Fibroblast of skin of left biceps (primary cell): ENCODE measurements at regions not wholly inside any gene's neighbourhood (a gene's known extent, or its start where the extent isn't known, plus 50 kb on each side); places are given as distances from the start of the nearest gene placed in this dataset.
A peak's percentile ranks its signal among the peaks of the same experiment; 100 is the strongest.
"Not testable (repeated sequence)": the region's sequence is repeated elsewhere in the genome, so short reads cannot be mapped to it uniquely, and the experiment has no call there.

Source experiments
- DNase-seq, 2 experiments: peaks; one replicate each; pipeline ENCODE4 v3.0.0-alpha.2; 2013; ENCODE audit warnings: low read depth in 2 of 2

GRCh38 chr7:145919712-145920111 lies 196.9 kb upstream of the CNTNAP2 start:
- no peak for DNase-seq

GRCh38 chr7:145916776-145917175 lies 199.8 kb upstream of the CNTNAP2 start:
- DNase-seq: no peak

GRCh38 chr7:145915679-145916078 lies 200.9 kb upstream of the CNTNAP2 start:
- DNase-seq: no peak

- DNase-seq: peak; percentile 9 to 20
These were observed 206.5 kb upstream of the CNTNAP2 start for GRCh38 chr7:145909991-145910513.

- DNase-seq: no peak
These were observed 212.9 kb upstream of the CNTNAP2 start for GRCh38 chr7:145903658-145904057.

GRCh38 chr7:145902123-145902522 lies 214.5 kb upstream of the CNTNAP2 start:
- DNase-seq: no peak

GRCh38 chr7:145899938-145900337 lies 216.7 kb upstream of the CNTNAP2 start:
- no peak for DNase-seq

GRCh38 chr7:145893925-145894535 lies 222.6 kb upstream of the CNTNAP2 start:
- no peak for DNase-seq

- no peak for DNase-seq
These were observed 231.7 kb upstream of the CNTNAP2 start for GRCh38 chr7:145884716-145885514.

GRCh38 chr7:145876376-145876775 lies 240.2 kb upstream of the CNTNAP2 start:
- DNase-seq: no peak

GRCh38 chr7:145875267-145875666 lies 241.3 kb upstream of the CNTNAP2 start:
- DNase-seq: no peak

GRCh38 chr7:145868935-145869334 lies 247.7 kb upstream of the CNTNAP2 start:
- DNase-seq: no peak

- no peak for DNase-seq
These were observed 254.4 kb upstream of the CNTNAP2 start for GRCh38 chr7:145862212-145862611.

- no peak for DNase-seq
These were observed 255.8 kb upstream of the CNTNAP2 start for GRCh38 chr7:145860809-145861208.

GRCh38 chr7:145850636-145851035 lies 266.0 kb upstream of the CNTNAP2 start:
- no peak for DNase-seq

- DNase-seq: no peak
These were observed 267.9 kb upstream of the CNTNAP2 start for GRCh38 chr7:145848691-145849090.

GRCh38 chr7:145845345-145845744 lies 271.3 kb upstream of the CNTNAP2 start:
- no peak for DNase-seq

GRCh38 chr7:145839814-145840213 lies 276.8 kb upstream of the CNTNAP2 start:
- DNase-seq: no peak

- DNase-seq: no peak
These were observed 284.9 kb upstream of the CNTNAP2 start for GRCh38 chr7:145831616-145832206.

- no peak for DNase-seq
These were observed 298.9 kb upstream of the CNTNAP2 start for GRCh38 chr7:145817687-145818086.

GRCh38 chr7:145812218-145812617 lies 304.4 kb upstream of the CNTNAP2 start:
- DNase-seq: no peak

- not testable (repeated sequence) for DNase-seq
These were observed 311.1 kb upstream of the CNTNAP2 start for GRCh38 chr7:145805496-145805895.

- no peak for DNase-seq
These were observed 319.1 kb upstream of the CNTNAP2 start for GRCh38 chr7:145797507-145797906.
